NCI-H1105 (cell line): ENCODE measurements at regions not wholly inside any gene's neighbourhood (a gene's known extent, or its start where the extent isn't known, plus 50 kb on each side); places are given as distances from the start of the nearest gene placed in this dataset.
"Not testable (repeated sequence)": the region's sequence is repeated elsewhere in the genome, so short reads cannot be mapped to it uniquely, and the experiment has no call there.

Experiments
- DNase-seq: peaks from one replicate; lab custom pipeline; 2025; lab: John Stamatoyannopoulos, UW

- DNase-seq: no peak
Measured at GRCh38 chr3:145578471-145578870, 582.5 kb downstream of the PLOD2 start.

- no peak for DNase-seq
Measured at GRCh38 chr3:145581694-145582093, 579.3 kb downstream of the PLOD2 start.

GRCh38 chr3:145604851-145605250, 556.1 kb downstream of the PLOD2 start:
- DNase-seq: no peak

GRCh38 chr3:145620002-145620401, 541.0 kb downstream of the PLOD2 start:
- DNase-seq: no peak

GRCh38 chr3:145620486-145620885, 540.5 kb downstream of the PLOD2 start:
- DNase-seq: no peak

- DNase-seq: no peak
Measured at GRCh38 chr3:145623349-145623748, 537.6 kb downstream of the PLOD2 start.

GRCh38 chr3:145628211-145628610, 532.8 kb downstream of the PLOD2 start:
- no peak for DNase-seq

GRCh38 chr3:145637105-145637504, 523.9 kb downstream of the PLOD2 start:
- DNase-seq: no peak

- no peak for DNase-seq
Measured at GRCh38 chr3:145639003-145639606, 521.9 kb downstream of the PLOD2 start.

GRCh38 chr3:145639875-145640274, 521.1 kb downstream of the PLOD2 start:
- DNase-seq: no peak

- no peak for DNase-seq
Measured at GRCh38 chr3:145648396-145648795, 512.6 kb downstream of the PLOD2 start.

GRCh38 chr3:145649368-145649887, 511.6 kb downstream of the PLOD2 start:
- DNase-seq: no peak

- no peak for DNase-seq
Measured at GRCh38 chr3:145650170-145650569, 510.8 kb downstream of the PLOD2 start.

GRCh38 chr3:145671121-145671520, 489.9 kb downstream of the PLOD2 start:
- no peak for DNase-seq

- no peak for DNase-seq
Measured at GRCh38 chr3:145673838-145674237, 487.1 kb downstream of the PLOD2 start.

- no peak for DNase-seq
Measured at GRCh38 chr3:145678401-145678800, 482.6 kb downstream of the PLOD2 start.

GRCh38 chr3:145681181-145681580, 479.8 kb downstream of the PLOD2 start:
- no peak for DNase-seq

- DNase-seq: not testable (repeated sequence)
Measured at GRCh38 chr3:145687978-145688377, 473.0 kb downstream of the PLOD2 start.

GRCh38 chr3:145692751-145693150, 468.2 kb downstream of the PLOD2 start:
- no peak for DNase-seq

GRCh38 chr3:145696011-145696410, 465.0 kb downstream of the PLOD2 start:
- no peak for DNase-seq

- DNase-seq: no peak
Measured at GRCh38 chr3:145698250-145698649, 462.7 kb downstream of the PLOD2 start.

GRCh38 chr3:145698749-145699148, 462.2 kb downstream of the PLOD2 start:
- no peak for DNase-seq

GRCh38 chr3:145704020-145704419, 457.0 kb downstream of the PLOD2 start:
- no peak for DNase-seq

GRCh38 chr3:145709779-145710178, 451.2 kb downstream of the PLOD2 start:
- DNase-seq: not testable (repeated sequence)
